ENCODE measurements at regions not wholly inside any gene's neighbourhood (a gene's known extent, or its start where the extent isn't known, plus 50 kb on each side); places are given as distances from the start of the nearest gene placed in this dataset. TPM values are rescaled to one million over a fixed set of nuclear protein-coding genes. Genes with fewer than 3 reads are reported as not detected.

Small RNA genes lying in the stretch of these regions (microRNA-seq; reads per million reads assigned to microRNA genes)
- not detected for gene MIR587

Data from kidney (tissue), 1 donor.